WI38 (cell line): ENCODE measurements at regions not wholly inside any gene's neighbourhood (a gene's known extent, or its start where the extent isn't known, plus 50 kb on each side); places are given as distances from the start of the nearest gene placed in this dataset.

Experiments
- H3K4me3 ChIP-seq: 2 replicates; pipeline ENCODE4 v1.5.1; 2011; ENCODE audit warnings: low read depth, mild to moderate bottlenecking, control low read depth, low read length
- TF ChIP-seq, protein P1 (sequence below): IDR thresholded peaks from 2 replicates; pipeline ENCODE4 v1.5.1; 2012; ENCODE audit warnings: low read depth, mild to moderate bottlenecking, control low read depth, low read length

DNA sequence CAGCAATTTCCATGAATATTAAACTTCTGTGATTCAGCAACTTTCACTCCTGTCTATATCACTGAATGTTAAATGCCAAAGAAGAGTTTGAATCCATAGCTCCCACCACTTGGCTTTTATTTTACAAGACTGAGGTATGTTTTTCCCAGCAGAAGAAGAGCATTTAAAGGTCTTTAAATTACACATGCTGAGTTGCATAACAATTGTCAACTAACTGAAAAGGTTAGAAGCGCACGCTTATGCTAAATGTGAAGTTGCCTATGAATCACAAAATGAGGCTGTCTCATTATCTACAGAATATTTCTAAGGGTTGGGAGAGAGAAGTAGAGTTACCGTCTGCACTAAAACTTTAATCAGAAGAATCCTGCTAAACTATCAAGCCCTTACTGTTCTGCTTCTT, 1086.3 kb downstream of the FAM181B start:
- no peak overlapping the region for H3K4me3 ChIP-seq
- TF ChIP-seq, protein P1, sequence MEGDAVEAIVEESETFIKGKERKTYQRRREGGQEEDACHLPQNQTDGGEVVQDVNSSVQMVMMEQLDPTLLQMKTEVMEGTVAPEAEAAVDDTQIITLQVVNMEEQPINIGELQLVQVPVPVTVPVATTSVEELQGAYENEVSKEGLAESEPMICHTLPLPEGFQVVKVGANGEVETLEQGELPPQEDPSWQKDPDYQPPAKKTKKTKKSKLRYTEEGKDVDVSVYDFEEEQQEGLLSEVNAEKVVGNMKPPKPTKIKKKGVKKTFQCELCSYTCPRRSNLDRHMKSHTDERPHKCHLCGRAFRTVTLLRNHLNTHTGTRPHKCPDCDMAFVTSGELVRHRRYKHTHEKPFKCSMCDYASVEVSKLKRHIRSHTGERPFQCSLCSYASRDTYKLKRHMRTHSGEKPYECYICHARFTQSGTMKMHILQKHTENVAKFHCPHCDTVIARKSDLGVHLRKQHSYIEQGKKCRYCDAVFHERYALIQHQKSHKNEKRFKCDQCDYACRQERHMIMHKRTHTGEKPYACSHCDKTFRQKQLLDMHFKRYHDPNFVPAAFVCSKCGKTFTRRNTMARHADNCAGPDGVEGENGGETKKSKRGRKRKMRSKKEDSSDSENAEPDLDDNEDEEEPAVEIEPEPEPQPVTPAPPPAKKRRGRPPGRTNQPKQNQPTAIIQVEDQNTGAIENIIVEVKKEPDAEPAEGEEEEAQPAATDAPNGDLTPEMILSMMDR = no peak

DNA sequence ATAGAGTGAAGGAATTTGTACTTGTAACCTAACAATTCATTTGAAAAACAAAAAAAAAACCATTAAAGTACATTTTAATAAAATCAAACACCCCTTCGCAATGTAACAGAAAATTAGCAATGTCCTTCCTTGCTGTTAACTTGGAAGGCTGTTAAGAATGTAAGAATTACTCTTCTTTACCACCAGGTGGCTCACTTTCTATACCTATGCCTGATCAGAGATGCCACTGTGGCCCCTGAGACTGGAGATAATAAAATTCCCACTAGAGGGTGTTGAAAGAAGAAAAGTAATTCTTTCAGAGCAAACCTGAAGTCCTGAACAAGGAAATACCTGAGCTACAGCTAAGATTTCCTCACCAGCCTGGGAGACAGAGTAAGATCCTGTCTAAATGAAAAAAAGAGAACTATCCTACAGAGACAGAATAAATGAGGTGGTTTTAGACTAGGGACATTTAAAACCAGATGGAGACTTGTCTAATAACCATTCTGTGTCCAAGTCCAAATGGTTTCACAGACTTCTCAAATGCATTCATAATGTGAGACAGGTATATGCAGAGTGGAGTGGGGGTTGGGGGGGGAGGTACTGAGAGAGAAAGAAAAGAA, 1089.3 kb downstream of the FAM181B start:
- TF ChIP-seq, protein P1 = no peak
- no peak overlapping the region for H3K4me3 ChIP-seq

DNA sequence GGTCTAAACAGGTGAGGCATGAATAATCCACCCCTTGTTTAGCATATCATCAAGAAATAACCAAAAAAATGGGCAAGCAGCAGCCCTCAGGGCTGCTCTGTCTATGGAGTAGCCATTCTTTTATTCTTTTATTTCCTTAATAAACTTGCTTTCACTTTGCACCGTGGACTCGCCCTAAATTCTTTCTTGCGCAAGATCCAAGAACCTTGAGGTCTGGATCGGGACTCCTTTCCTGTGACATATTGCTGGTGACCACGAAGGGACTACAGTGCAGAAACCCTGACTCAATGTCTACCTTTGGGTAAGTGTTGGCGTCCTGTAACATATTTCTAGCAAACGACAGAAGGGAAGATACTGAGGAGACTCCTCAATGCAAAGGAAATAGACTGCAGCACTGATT, 1099.2 kb downstream of the FAM181B start:
- no peak overlapping the region for H3K4me3 ChIP-seq
- TF ChIP-seq, protein P1 = no peak

DNA sequence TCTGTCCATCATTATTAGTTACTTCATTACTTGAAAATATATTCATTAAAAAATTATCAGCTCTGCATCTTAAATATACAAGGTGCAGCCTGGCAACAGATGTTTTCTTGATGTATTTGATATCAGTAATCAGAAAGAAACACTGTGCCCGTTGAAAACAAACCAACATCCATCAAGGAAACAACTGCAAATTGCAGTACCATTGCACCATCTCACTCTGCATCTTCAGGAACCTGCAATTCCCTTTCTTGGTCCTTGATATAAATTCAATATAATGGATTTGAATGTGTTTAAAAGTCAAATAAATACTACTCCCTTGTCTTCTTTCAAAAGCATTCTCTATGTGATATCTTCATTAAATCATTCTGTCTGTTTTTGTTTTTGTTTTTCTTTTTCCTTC, 1131.2 kb downstream of the FAM181B start:
- TF ChIP-seq, protein P1 = no peak
- no peak overlapping the region for H3K4me3 ChIP-seq

DNA sequence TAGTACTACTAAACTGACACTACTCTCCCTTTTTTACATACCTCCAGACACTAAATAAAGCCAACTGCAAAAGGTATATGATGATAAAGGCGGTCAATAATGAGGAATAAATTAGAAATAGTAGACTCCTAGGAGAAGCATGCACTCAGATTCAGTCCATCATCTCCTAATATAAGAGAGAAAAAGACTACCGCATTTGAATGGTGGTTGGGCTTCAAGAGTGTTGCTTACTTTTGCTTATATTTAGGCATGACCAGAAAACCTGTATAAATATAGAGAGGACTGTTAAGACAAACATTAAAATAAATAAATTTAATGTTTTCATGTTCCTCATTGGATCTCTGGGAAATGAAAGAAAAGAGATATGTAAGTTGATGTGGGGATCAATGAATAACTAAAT, 1137.0 kb downstream of the FAM181B start:
- H3K4me3 ChIP-seq = no peak overlapping the region
- TF ChIP-seq, protein P1 = no peak

DNA sequence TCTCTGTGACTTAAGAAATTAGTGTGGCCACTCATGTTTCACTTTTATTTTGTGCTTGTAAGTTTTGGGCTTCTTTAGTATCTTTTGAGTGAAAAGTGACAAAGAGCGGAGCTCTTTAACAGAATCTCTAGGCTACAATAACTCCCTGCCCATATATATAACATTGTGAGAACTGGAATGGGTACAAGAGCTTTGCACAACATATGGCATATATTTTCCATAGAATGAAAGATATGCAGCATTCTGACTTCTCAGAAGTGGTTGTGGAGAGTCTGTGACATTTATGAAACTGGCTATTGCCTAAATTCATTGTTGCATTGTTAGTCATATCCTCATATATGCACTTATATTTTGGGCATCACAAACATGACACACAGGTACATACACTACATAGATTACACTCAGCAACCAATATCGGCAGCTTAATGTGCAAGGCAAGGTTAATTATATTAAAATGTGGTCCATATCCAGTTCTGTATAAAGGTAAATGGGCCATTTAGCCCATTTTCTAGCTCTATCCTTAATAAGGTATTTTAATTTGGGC, 1148.2 kb downstream of the FAM181B start:
- no peak overlapping the region for H3K4me3 ChIP-seq
- TF ChIP-seq, protein P1 = no peak

DNA sequence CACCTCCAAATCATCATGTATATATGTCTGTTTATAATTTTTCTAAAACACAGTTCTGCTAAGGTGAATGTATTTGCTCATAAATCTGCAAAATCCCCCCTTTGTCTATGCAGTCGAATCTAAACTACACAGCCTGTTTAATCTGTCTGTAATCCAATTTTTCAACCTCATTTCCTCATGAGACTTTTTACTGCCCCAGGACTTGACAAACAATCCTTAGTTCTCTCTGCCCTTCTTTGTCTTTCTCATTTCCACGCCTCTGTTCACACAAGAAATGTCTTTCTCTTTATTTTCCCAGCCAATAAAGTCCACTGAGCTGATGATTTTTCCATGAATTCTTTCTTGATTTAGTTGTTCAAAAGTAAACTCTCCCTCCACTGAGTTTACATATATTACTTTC, 1154.3 kb downstream of the FAM181B start:
- TF ChIP-seq, protein P1 = no peak
- no peak overlapping the region for H3K4me3 ChIP-seq
